Cardiac fibroblast (primary cell): ENCODE measurements at regions not wholly inside any gene's neighbourhood (a gene's known extent, or its start where the extent isn't known, plus 50 kb on each side); places are given as distances from the start of the nearest gene placed in this dataset.

Source experiments
- DNase-seq, 2 donors: peaks; one replicate each; pipeline versions ENCODE4 v3.0.0 to v3.0.0-alpha.2; 2010; ENCODE audit warnings: low read depth in 2 of 2
- H3K4me3 ChIP-seq, 2 donors: replicated peaks in 1 of 2; 1 replicate in 1 of 2; 2 replicates in 1 of 2; pipeline ENCODE4 v1.5.1; 2011; ENCODE audit warnings: low read depth in 2 of 2, low read length in 2 of 2, mild to moderate bottlenecking in 2 of 2, moderate library complexity in 1 of 2
- TF ChIP-seq, protein P1 (sequence below): IDR thresholded peaks from one replicate; pipeline ENCODE4 v1.5.1; 2011; ENCODE audit warnings: low read depth, mild to moderate bottlenecking, low read length, inconsistent platforms

DNA sequence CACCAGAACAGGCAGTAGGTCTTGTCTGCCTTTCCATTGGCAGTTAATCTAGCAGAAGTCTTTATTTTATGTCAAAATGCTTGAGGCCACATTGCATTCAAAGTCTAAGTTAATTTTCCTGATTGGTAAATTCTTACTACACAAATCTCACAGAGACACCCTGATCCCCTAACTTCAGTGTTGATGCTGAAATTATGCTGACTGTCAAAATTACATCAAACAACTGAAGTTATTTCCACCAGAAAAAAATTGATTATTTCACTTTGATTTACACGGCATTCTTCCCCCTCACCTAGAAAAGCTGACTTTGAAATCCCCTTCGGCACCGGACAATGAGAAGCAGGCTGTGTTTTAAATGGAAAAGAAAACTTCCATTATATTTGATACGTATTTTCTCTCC lies 99.1 kb downstream of the MAF start:
- TF ChIP-seq, protein P1, sequence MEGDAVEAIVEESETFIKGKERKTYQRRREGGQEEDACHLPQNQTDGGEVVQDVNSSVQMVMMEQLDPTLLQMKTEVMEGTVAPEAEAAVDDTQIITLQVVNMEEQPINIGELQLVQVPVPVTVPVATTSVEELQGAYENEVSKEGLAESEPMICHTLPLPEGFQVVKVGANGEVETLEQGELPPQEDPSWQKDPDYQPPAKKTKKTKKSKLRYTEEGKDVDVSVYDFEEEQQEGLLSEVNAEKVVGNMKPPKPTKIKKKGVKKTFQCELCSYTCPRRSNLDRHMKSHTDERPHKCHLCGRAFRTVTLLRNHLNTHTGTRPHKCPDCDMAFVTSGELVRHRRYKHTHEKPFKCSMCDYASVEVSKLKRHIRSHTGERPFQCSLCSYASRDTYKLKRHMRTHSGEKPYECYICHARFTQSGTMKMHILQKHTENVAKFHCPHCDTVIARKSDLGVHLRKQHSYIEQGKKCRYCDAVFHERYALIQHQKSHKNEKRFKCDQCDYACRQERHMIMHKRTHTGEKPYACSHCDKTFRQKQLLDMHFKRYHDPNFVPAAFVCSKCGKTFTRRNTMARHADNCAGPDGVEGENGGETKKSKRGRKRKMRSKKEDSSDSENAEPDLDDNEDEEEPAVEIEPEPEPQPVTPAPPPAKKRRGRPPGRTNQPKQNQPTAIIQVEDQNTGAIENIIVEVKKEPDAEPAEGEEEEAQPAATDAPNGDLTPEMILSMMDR = no peak
- no peak overlapping the region for H3K4me3 ChIP-seq
- DNase-seq = no peak

DNA sequence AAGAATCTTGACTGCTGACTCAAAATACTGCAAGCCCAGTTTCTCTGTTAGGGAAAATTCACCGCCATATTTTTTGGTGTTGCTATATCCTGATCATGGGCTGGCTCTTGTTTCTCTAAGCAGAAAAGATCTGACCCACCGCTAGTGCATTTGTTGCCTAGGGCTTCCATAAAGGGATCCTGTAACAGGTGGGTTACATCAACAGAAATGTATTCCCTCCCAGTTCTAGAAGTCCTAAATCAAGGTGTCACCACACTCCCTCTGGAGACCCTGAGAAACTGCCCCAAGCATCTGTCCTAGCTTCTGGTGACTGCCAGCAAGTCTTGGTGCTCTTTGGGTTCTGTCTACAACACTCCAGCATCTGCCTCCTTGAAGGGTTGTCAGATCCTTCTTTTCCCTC lies 99.7 kb downstream of the MAF start:
- no peak for DNase-seq
- H3K4me3 ChIP-seq = no peak overlapping the region
- TF ChIP-seq, protein P1 = no peak

DNA sequence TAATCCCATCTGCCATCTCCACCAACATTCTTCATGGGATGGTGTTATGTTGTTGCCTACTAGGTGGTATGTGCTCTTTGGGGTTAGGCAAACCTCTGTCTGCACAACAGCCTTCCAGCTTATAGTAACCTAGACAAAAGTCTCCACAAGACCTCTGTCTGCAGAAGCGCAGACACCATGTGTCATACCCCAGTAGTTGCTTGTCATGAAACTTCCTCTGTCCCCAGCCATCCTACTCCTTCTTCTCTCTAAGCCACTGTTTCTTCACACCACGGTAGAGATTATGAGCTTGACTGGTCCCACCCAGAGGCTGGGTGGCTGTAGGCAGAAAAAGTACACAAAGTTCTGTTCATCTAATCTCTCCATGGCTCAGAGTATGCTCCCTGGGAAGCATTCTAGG lies 100.3 kb downstream of the MAF start:
- no peak for DNase-seq
- H3K4me3 ChIP-seq = no peak overlapping the region
- TF ChIP-seq, protein P1 = no peak

DNA sequence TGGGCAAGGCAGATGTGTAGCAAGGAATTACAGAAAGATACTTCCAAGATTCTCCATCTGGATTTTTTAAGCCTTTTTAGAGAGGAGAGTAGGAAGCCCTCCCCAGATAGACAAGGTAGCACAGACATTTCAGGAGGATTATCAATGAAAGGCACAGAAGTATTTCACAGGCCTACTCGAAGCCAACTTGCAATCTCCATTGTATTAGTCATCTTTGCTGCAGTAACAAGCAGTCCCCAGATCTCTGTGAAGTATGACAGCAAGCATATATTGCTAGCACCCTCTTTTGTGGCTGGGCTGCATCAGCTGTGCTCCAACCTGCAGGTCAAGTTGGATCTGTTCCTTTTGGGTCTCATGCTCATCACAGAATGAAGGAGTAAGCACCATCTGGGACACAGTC lies 101.6 kb downstream of the MAF start:
- no peak overlapping the region for H3K4me3 ChIP-seq

DNA sequence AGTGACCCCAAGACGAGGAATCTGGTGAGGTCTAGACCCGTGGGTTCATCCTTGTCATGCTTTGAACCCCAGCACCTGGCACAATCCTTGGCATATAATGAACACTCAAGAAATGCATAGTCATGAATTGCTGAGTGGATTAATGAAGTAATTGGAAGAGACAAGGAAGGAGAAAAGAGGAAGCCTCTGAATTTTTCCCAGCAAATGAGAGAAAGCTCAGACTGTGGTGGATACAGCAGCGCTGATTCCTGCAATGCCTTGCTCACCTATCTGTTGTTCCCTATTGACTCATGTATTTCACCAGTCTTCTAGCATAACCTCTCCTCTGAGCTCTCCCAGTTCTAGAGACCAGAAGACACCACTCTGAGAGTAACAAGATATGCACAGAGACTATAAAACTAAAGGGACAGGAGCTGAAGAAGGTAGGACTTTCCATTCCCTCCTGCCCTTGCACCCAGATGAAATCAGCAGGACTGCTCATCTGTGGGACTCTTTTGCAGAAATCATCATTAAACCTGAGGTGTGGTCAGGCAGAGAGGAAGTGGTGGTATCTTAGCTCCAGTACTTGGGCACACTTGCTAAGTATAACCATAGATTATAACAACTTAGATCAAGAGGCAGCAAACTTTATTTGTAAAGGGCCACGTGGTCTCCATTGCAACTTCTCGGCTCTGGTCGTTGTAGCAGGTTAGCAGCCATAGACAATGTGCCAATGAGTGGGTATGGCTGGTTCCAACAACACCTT lies 102.8 kb downstream of the MAF start:
- TF ChIP-seq, protein P1 = no peak
- no peak overlapping the region for H3K4me3 ChIP-seq
- no peak for DNase-seq

More for the DNA sequence above, 101.6 kb downstream of the MAF start:
- TF ChIP-seq, protein P1 = no peak
- no peak for DNase-seq

DNA sequence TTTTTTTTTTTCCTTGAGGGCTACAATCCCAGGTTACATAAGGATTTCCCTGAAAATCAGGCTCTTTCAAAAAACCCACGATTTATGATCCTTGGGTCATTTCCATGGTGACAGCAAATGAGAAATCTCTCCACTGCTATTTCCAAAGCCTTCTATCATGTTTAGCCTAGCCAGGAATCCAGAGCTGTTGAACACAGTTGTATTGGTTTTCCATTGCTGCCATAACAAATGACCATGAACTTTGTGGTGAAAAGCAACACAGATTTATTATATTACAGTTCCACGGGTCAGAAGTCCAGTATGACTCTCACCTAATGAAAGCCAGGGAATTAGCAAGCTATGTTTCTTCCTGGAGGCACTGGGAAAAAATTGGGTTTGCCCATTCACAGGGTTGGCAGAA lies 106.6 kb downstream of the MAF start:
- TF ChIP-seq, protein P1 = no peak
- no peak overlapping the region for H3K4me3 ChIP-seq
- no peak for DNase-seq

DNA sequence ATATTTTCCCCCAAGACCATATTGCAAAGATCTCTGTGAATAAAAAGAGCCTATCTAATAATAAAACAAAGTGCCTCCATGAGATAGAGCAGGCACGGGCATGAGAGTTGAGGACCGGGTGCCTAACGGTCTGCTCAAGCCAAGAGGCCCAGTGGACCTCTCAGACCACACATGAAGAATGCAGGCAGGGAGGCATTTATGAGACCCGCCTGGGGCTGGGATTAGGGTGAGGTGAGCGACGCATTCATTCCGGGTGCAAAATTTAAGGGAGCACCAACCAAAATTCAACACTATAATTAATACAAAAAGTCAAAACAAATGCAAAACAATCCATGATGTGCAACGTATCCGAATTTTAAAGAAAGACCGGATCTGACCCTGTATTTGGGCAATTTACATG lies 108.5 kb downstream of the MAF start:
- TF ChIP-seq, protein P1 = no peak
- H3K4me3 ChIP-seq = no peak overlapping the region
- no peak for DNase-seq
